Small intestine (tissue), 7 donors: ENCODE measurements at regions not wholly inside any gene's neighbourhood (a gene's known extent, or its start where the extent isn't known, plus 50 kb on each side); places are given as distances from the start of the nearest gene placed in this dataset.

Experiments used
- DNase-seq, 2 donors: peaks; one replicate each; pipeline versions ENCODE4 v3.0.0 to v3.0.0-alpha.2; 2013
- FAIRE-seq: peaks from 2 replicates; lab custom pipeline; 2012; peaks lifted over from hg19 to GRCh38; lab: Jason Lieb, UNC
- H3K27ac ChIP-seq, 3 donors: one replicate each; pipeline ENCODE4 v1.5.1; 2013; ENCODE audit warnings: low read length in 2 of 3, mild to moderate bottlenecking in 2 of 3, control low read depth in 1 of 3, inconsistent platforms in 1 of 3, low read depth in 1 of 3, moderate library complexity in 1 of 3
- H3K27me3 ChIP-seq, 3 donors: one replicate each; pipeline ENCODE4 v1.6.1; 2013; ENCODE audit warnings: low read length in 3 of 3, inconsistent platforms in 1 of 3; ENCODE audit not compliant: control insufficient read depth in 3 of 3, insufficient read depth in 3 of 3
- H3K36me3 ChIP-seq, 3 donors: one replicate each; pipeline ENCODE4 v1.6.1; 2013; ENCODE audit warnings: low read length in 3 of 3, inconsistent platforms in 1 of 3, low read depth in 1 of 3, mild to moderate bottlenecking in 1 of 3, moderate library complexity in 1 of 3; ENCODE audit not compliant: control insufficient read depth in 3 of 3, insufficient read depth in 2 of 3
- H3K4me1 ChIP-seq, 3 donors: one replicate each; pipeline ENCODE4 v1.6.1; 2013; ENCODE audit warnings: low read length in 2 of 3, inconsistent platforms in 1 of 3, low read depth in 1 of 3, mild to moderate bottlenecking in 1 of 3, moderate library complexity in 1 of 3; ENCODE audit not compliant: control insufficient read depth in 3 of 3, insufficient read depth in 2 of 3
- H3K4me3 ChIP-seq, 3 donors: one replicate each; pipeline ENCODE4 v1.5.1; 2013; ENCODE audit warnings: low read length in 3 of 3, control low read depth in 1 of 3, inconsistent platforms in 1 of 3, low read depth in 1 of 3, mild to moderate bottlenecking in 1 of 3, moderate library complexity in 1 of 3
- H3K9me3 ChIP-seq, 2 donors: one replicate each; pipeline ENCODE4 v1.6.1; 2013; ENCODE audit warnings: low read depth in 1 of 2, low read length in 1 of 2; ENCODE audit not compliant: control insufficient read depth in 2 of 2, insufficient read depth in 1 of 2
- WGBS, 3 donors: extraction: QIAGEN DNeasy Blood & Tissue Kit; methylation state at CpG; one replicate each; pipeline ENCODE4 v1.1.7; 2013; 5-methylcytosine and 5-hydroxymethylcytosine counted together
- donor health status: healthy with polysubstance abuse.
- donor health status: control.
- donor health status: control.
- donor health status: Bipolar disorder and iron deficiency.
- donor health status: healthy.

- Histone ChIP-seq H3K27me3 (no peaks in the 10 kb centered on the region), H3K27ac (no peak overlapping the region), H3K4me3 (no peak overlapping the region), H3K36me3 (no peaks in the 10 kb centered on the region), H3K4me1 (no peaks in the 10 kb centered on the region), H3K9me3 (no peaks in the 10 kb centered on the region)
- WGBS, 3 donors, result 67 to 86% (median 85%) methylated on average over 1 of the region's 1 CpG
- FAIRE-seq, result no peak
- DNase-seq, result no peak
Measured at GRCh38 chr12:86834217-86834616, 578.0 kb upstream of the MGAT4C start.

DNA sequence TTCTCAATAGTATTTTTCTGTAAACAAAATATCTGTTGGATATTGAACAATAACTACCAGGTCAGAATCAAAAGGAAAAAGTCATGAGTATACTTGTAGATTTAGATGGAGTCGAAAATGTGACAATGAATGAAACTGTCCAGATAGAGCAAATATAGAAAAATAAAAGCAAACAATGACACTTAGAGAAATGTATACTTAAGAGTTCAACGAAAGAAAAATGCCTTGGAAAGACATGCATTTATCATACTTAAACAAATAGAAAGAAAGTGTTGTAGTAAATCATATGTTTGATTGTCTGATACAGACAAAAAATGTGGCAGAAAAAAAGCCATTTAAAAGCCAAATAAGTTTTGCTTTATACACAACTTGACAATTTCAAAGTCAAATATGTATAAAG, 571.2 kb upstream of the MGAT4C start:
- Histone ChIP-seq H3K9me3 (no peaks in the 10 kb centered on the region), H3K27ac (no peak overlapping the region), H3K4me1 (no peaks in the 10 kb centered on the region), H3K4me3 (no peak overlapping the region), H3K27me3 (no peaks in the 10 kb centered on the region), H3K36me3 (no peaks in the 10 kb centered on the region)
- FAIRE-seq, result no peak
- no peak for DNase-seq
- WGBS, 3 donors, result 39 to 49% (median 45%) methylated on average over 2 of the region's 2 CpGs

- Histone ChIP-seq H3K36me3 (no peaks in the 10 kb centered on the region), H3K27ac (no peak overlapping the region), H3K4me3 (no peak overlapping the region), H3K27me3 (no peaks in the 10 kb centered on the region), H3K9me3 (no peaks in the 10 kb centered on the region), H3K4me1 (no peaks in the 10 kb centered on the region)
- 88 to 100% (median 95%) methylated on average over 2 of the region's 2 CpGs for WGBS, 3 donors
- FAIRE-seq (no peak), DNase-seq (no peak)
Measured at GRCh38 chr12:86826051-86826450, 569.9 kb upstream of the MGAT4C start.

DNA sequence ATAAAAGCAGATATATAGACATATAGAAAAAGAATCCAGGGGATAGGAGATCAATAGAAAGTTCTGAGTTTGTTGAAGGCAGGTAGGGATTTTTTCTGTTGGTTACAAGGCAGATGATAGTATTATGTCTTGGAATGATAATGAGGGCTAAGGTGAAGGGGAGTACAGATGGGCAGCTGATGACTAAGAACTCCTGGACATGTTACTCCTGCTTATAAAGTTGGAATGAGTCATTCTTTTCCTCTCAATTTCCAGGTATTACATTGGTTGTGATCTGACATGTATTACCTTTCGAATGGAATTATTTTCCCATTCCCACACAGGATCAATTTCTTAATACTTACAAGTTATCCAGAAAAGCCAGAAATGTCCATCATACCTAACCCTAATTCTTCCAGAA, 545.2 kb upstream of the MGAT4C start:
- WGBS, 3 donors, result 65 to 91% (median 80%) methylated on average over 1 of the region's 1 CpG
- FAIRE-seq, result no peak
- H3K9me3 ChIP-seq, result no peaks in the 10 kb centered on the region
- H3K4me3 ChIP-seq, result no peak overlapping the region
- DNase-seq, result no peak
- H3K36me3 ChIP-seq, result no peaks in the 10 kb centered on the region
- H3K4me1 ChIP-seq, result no peaks in the 10 kb centered on the region
- H3K27ac ChIP-seq, result no peak overlapping the region
- no peaks in the 10 kb centered on the region for H3K27me3 ChIP-seq

- FAIRE-seq, result no peak
- Histone ChIP-seq H3K4me3 (no peak overlapping the region), H3K9me3 (no peaks in the 10 kb centered on the region), H3K4me1 (no peaks in the 10 kb centered on the region), H3K27me3 (no peaks in the 10 kb centered on the region), H3K36me3 (no peaks in the 10 kb centered on the region), H3K27ac (no peak overlapping the region)
- DNase-seq, result peak in 1 of 2 donors; percentile 12
- WGBS, 3 donors, result 16 to 68% (median 37%) methylated on average over 2 of the region's 2 CpGs
Measured at GRCh38 chr12:86799616-86800015, 543.4 kb upstream of the MGAT4C start.

- 86 to 97% (median 88%) methylated on average over 1 of the region's 1 CpG for WGBS, 3 donors
- H3K9me3 ChIP-seq, result no peaks in the 10 kb centered on the region
- no peaks in the 10 kb centered on the region for H3K27me3 ChIP-seq
- H3K4me1 ChIP-seq, result no peaks in the 10 kb centered on the region
- no peak overlapping the region for H3K4me3 ChIP-seq
- DNase-seq, result no peak
- H3K36me3 ChIP-seq, result no peaks in the 10 kb centered on the region
- FAIRE-seq, result no peak
- H3K27ac ChIP-seq, result no peak overlapping the region
Measured at GRCh38 chr12:86796550-86796949, 540.4 kb upstream of the MGAT4C start.

- no peaks in the 10 kb centered on the region for H3K9me3 ChIP-seq
- H3K4me3 ChIP-seq, result no peak overlapping the region
- H3K4me1 ChIP-seq, result no peaks in the 10 kb centered on the region
- H3K36me3 ChIP-seq, result no peaks in the 10 kb centered on the region
- DNase-seq, result no peak
- FAIRE-seq, result no peak
- no peak overlapping the region for H3K27ac ChIP-seq
- H3K27me3 ChIP-seq, result no peaks in the 10 kb centered on the region
Measured at GRCh38 chr12:86788661-86789060, 532.5 kb upstream of the MGAT4C start.

GRCh38 chr12:86787419-86787818, 531.2 kb upstream of the MGAT4C start:
- Histone ChIP-seq H3K9me3 (no peaks in the 10 kb centered on the region), H3K27me3 (no peaks in the 10 kb centered on the region), H3K4me3 (no peak overlapping the region), H3K36me3 (no peaks in the 10 kb centered on the region), H3K4me1 (no peaks in the 10 kb centered on the region), H3K27ac (no peak overlapping the region)
- FAIRE-seq (no peak), DNase-seq (no peak)

- DNase-seq, result no peak
- WGBS, 3 donors, result 73 to 79% (median 79%) methylated on average over 2 of the region's 2 CpGs
- Histone ChIP-seq H3K27me3 (no peaks in the 10 kb centered on the region), H3K4me1 (no peaks in the 10 kb centered on the region), H3K9me3 (no peaks in the 10 kb centered on the region), H3K36me3 (no peaks in the 10 kb centered on the region), H3K27ac (no peak overlapping the region), H3K4me3 (no peak overlapping the region)
- no peak for FAIRE-seq
Measured at GRCh38 chr12:86777325-86777724, 521.1 kb upstream of the MGAT4C start.
